NCI-H82 (cell line): ENCODE measurements at regions not wholly inside any gene's neighbourhood (a gene's known extent, or its start where the extent isn't known, plus 50 kb on each side); places are given as distances from the start of the nearest gene placed in this dataset.
A peak's percentile ranks its signal among the peaks of the same experiment; 100 is the strongest.

ENCODE experiments used
- DNase-seq: peaks from one replicate; lab custom pipeline; 2025; lab: John Stamatoyannopoulos, UW

- DNase-seq, result no peak
These were observed 141.5 kb upstream of the HAAO start for GRCh38 chr2:42933824-42934254.

GRCh38 chr2:42932271-42933151 lies 140.1 kb upstream of the HAAO start:
- DNase-seq, result no peak

- DNase-seq, result peak; percentile 96
These were observed 139.4 kb upstream of the HAAO start for GRCh38 chr2:42931818-42932195.

- peak; percentile 78 for DNase-seq
These were observed 138.9 kb upstream of the HAAO start for GRCh38 chr2:42931146-42931817.

GRCh38 chr2:42930025-42930581 lies 137.7 kb upstream of the HAAO start:
- DNase-seq, result peak; percentile 69

- no peak for DNase-seq
These were observed 137.2 kb upstream of the HAAO start for GRCh38 chr2:42929546-42930024.

GRCh38 chr2:42928692-42929545 lies 136.5 kb upstream of the HAAO start:
- DNase-seq, result peak; percentile 96

- peak; percentile 42 for DNase-seq
These were observed 135.8 kb upstream of the HAAO start for GRCh38 chr2:42928161-42928691.

- DNase-seq, result peak; percentile 42
These were observed 135.2 kb upstream of the HAAO start for GRCh38 chr2:42927334-42928160.

- DNase-seq, result peak; percentile 56
These were observed 134.3 kb upstream of the HAAO start for GRCh38 chr2:42926434-42927333.

GRCh38 chr2:42925742-42926433 lies 133.5 kb upstream of the HAAO start:
- DNase-seq, result no peak

- no peak for DNase-seq
These were observed 132.1 kb upstream of the HAAO start for GRCh38 chr2:42924418-42924886.

GRCh38 chr2:42923580-42924417 lies 131.4 kb upstream of the HAAO start:
- peak; percentile 42 for DNase-seq

GRCh38 chr2:42922790-42923579 lies 130.6 kb upstream of the HAAO start:
- no peak for DNase-seq

- no peak for DNase-seq
These were observed 129.9 kb upstream of the HAAO start for GRCh38 chr2:42922293-42922692.

- DNase-seq, result no peak
These were observed 129.3 kb upstream of the HAAO start for GRCh38 chr2:42921721-42922120.

GRCh38 chr2:42921147-42921520 lies 128.8 kb upstream of the HAAO start:
- DNase-seq, result no peak
